GM19397 (cell line): ENCODE measurements at regions not wholly inside any gene's neighbourhood (a gene's known extent, or its start where the extent isn't known, plus 50 kb on each side); places are given as distances from the start of the nearest gene placed in this dataset.
"Not testable (repeated sequence)": the region's sequence is repeated elsewhere in the genome, so short reads cannot be mapped to it uniquely, and the experiment has no call there.

Experiments used
- ATAC-seq: cut with Tn5 transposase; IDR thresholded peaks from one replicate; pipeline ENCODE4 v1.9.1; 2021; ENCODE audit warnings: mild to moderate bottlenecking, moderate library complexity; ENCODE audit not compliant: unreplicated experiment

- no peak for ATAC-seq
These were observed 123.9 kb upstream of the CCDC150 start for GRCh38 chr2:196515608-196516007.

- no peak for ATAC-seq
These were observed 123.0 kb upstream of the CCDC150 start for GRCh38 chr2:196516564-196516963.

- ATAC-seq = no peak
These were observed 118.9 kb upstream of the CCDC150 start for GRCh38 chr2:196520605-196521004.

- not testable (repeated sequence) for ATAC-seq
These were observed 112.4 kb upstream of the CCDC150 start for GRCh38 chr2:196526981-196527725.

GRCh38 chr2:196528486-196529223, 110.9 kb upstream of the CCDC150 start:
- no peak for ATAC-seq

GRCh38 chr2:196530910-196531309, 108.6 kb upstream of the CCDC150 start:
- no peak for ATAC-seq

- no peak for ATAC-seq
These were observed 105.6 kb upstream of the CCDC150 start for GRCh38 chr2:196533772-196534397.

- no peak for ATAC-seq
These were observed 105.0 kb upstream of the CCDC150 start for GRCh38 chr2:196534495-196534894.

- ATAC-seq = no peak
These were observed 104.5 kb upstream of the CCDC150 start for GRCh38 chr2:196535061-196535460.

GRCh38 chr2:196535742-196536141, 103.8 kb upstream of the CCDC150 start:
- no peak for ATAC-seq

GRCh38 chr2:196537311-196537710, 102.2 kb upstream of the CCDC150 start:
- no peak for ATAC-seq

GRCh38 chr2:196538189-196538588, 101.3 kb upstream of the CCDC150 start:
- ATAC-seq = no peak

GRCh38 chr2:196538646-196539045, 100.9 kb upstream of the CCDC150 start:
- ATAC-seq = no peak

- no peak for ATAC-seq
These were observed 94.5 kb upstream of the CCDC150 start for GRCh38 chr2:196544906-196545433.

- no peak for ATAC-seq
These were observed 93.2 kb upstream of the CCDC150 start for GRCh38 chr2:196546151-196546919.

GRCh38 chr2:196549052-196549451, 90.5 kb upstream of the CCDC150 start:
- no peak for ATAC-seq

- no peak for ATAC-seq
These were observed 88.5 kb upstream of the CCDC150 start for GRCh38 chr2:196551014-196551413.

- no peak for ATAC-seq
These were observed 84.4 kb upstream of the CCDC150 start for GRCh38 chr2:196555161-196555560.

- no peak for ATAC-seq
These were observed 83.8 kb upstream of the CCDC150 start for GRCh38 chr2:196555726-196556125.

GRCh38 chr2:196558497-196558896, 81.0 kb upstream of the CCDC150 start:
- ATAC-seq = no peak

- no peak for ATAC-seq
These were observed 75.6 kb upstream of the CCDC150 start for GRCh38 chr2:196563876-196564275.
